HFFc6 (cell line): ENCODE measurements at regions not wholly inside any gene's neighbourhood (a gene's known extent, or its start where the extent isn't known, plus 50 kb on each side); places are given as distances from the start of the nearest gene placed in this dataset.

Source experiments
- DNase-seq: peaks from one replicate; pipeline ENCODE4 v3.0.0-alpha.2; 2018
- H3K27ac Mint-ChIP-seq: 2 replicates; pipeline ENCODE4 v1.8.0; 2020; ENCODE audit warnings: mild to moderate bottlenecking, mixed read lengths
- H3K27me3 Mint-ChIP-seq: 2 replicates; pipeline ENCODE4 v1.8.0; 2021; ENCODE audit warnings: mild to moderate bottlenecking, moderate library complexity, mixed read lengths; ENCODE audit not compliant: insufficient read depth
- H3K36me3 Mint-ChIP-seq: 2 replicates; pipeline ENCODE4 v1.8.0; 2021; ENCODE audit warnings: low read depth, mixed read lengths
- H3K4me1 Mint-ChIP-seq: 2 replicates; pipeline ENCODE4 v1.8.0; 2020; ENCODE audit warnings: low read depth, mixed read lengths
- H3K4me3 Mint-ChIP-seq: 2 replicates; pipeline ENCODE4 v1.8.0; 2020; ENCODE audit warnings: mild to moderate bottlenecking, moderate library complexity, mixed read lengths
- H3K9me3 Mint-ChIP-seq: 2 replicates; pipeline ENCODE4 v1.8.0; 2020; ENCODE audit warnings: mild to moderate bottlenecking, mixed read lengths
- CTCF ChIP-seq: fragments of 200-600 bp; sonication (generic); IDR thresholded peaks from 2 replicates; pipeline ENCODE4 v1.5.0; 2021; ENCODE audit warnings: antibody characterized with exemption, mild to moderate bottlenecking

- DNase-seq: no peak
- H3K4me3 Mint-ChIP-seq: no peak overlapping the region
- H3K36me3 Mint-ChIP-seq: no peaks in the 10 kb centered on the region
- H3K27me3 Mint-ChIP-seq: no peaks in the 10 kb centered on the region
- no peak for TF ChIP-seq CTCF
- H3K27ac Mint-ChIP-seq: no peak overlapping the region
- H3K9me3 Mint-ChIP-seq: no peaks in the 10 kb centered on the region
- H3K4me1 Mint-ChIP-seq: peaks cover 12% of the 10 kb centered on the region
Measured at GRCh38 chr15:95834028-95834804, 496.3 kb upstream of the NR2F2 start.

GRCh38 chr15:95836536-95836935 lies 494.0 kb upstream of the NR2F2 start:
- Mint-ChIP-seq H3K27me3 (no peaks in the 10 kb centered on the region), H3K36me3 (no peaks in the 10 kb centered on the region), H3K27ac (no peak overlapping the region), H3K4me3 (no peak overlapping the region), H3K4me1 (peaks cover 33% of the 10 kb centered on the region), H3K9me3 (no peaks in the 10 kb centered on the region)
- no peak for DNase-seq
- no peak for TF ChIP-seq CTCF

- Mint-ChIP-seq H3K4me3 (no peak overlapping the region), H3K36me3 (no peaks in the 10 kb centered on the region), H3K4me1 (peaks cover 34% of the 10 kb centered on the region), H3K27ac (no peak overlapping the region), H3K9me3 (no peaks in the 10 kb centered on the region), H3K27me3 (no peaks in the 10 kb centered on the region)
- no peak for DNase-seq
- no peak for TF ChIP-seq CTCF
Measured at GRCh38 chr15:95837341-95838004, 493.0 kb upstream of the NR2F2 start.

GRCh38 chr15:95839367-95839782 lies 491.1 kb upstream of the NR2F2 start:
- Mint-ChIP-seq H3K27me3 (no peaks in the 10 kb centered on the region; the same call in 1 of the 2 replicates), H3K36me3 (no peaks in the 10 kb centered on the region), H3K27ac (peak overlapping the region; percentile 87; the same call in 1 of the 2 replicates), H3K4me3 (no peak overlapping the region), H3K9me3 (no peaks in the 10 kb centered on the region), H3K4me1 (peaks cover 51% of the 10 kb centered on the region)
- DNase-seq: no peak
- TF ChIP-seq CTCF: no peak

GRCh38 chr15:95840004-95840403 lies 490.5 kb upstream of the NR2F2 start:
- Mint-ChIP-seq H3K4me1 (peaks cover 51% of the 10 kb centered on the region), H3K27ac (peak overlapping the region; percentile 87)

More at GRCh38 chr15:95840004-95840403, 490.5 kb upstream of the NR2F2 start:
- peak overlapping the region; percentile 45; the same call in 1 of the 2 replicates for H3K4me3 Mint-ChIP-seq
- H3K36me3 Mint-ChIP-seq: no peaks in the 10 kb centered on the region
- DNase-seq: peak; percentile 70
- H3K9me3 Mint-ChIP-seq: no peaks in the 10 kb centered on the region
- no peaks in the 10 kb centered on the region; the same call in 1 of the 2 replicates for H3K27me3 Mint-ChIP-seq
- no peak for TF ChIP-seq CTCF
